ENCODE measurements at regions not wholly inside any gene's neighbourhood (a gene's known extent, or its start where the extent isn't known, plus 50 kb on each side); places are given as distances from the start of the nearest gene placed in this dataset.

- H3K27ac Mint-ChIP-seq = no peak overlapping the region
- 86% methylated on average over 2 of the region's 2 CpGs; no CpG with 5 or more reads in 1 of the 2 experiments for WGBS, 2 experiments (ENCODE audit: insufficient coverage in 1 of 2, insufficient read length in 1 of 2)
- DNase-seq = no peak
Observed at GRCh38 chr13:87497426-87497825, 173.7 kb upstream of the SLITRK5 start.

GRCh38 chr13:87498681-87499080 lies 172.5 kb upstream of the SLITRK5 start:
- no peak for TF ChIP-seq CTCF (conservative IDR thresholded peaks at IDR 0.05)
- H3K36me3 Mint-ChIP-seq (ENCODE audit: low read depth) = no peaks in the 10 kb centered on the region
- H3K4me1 Mint-ChIP-seq = no peaks in the 10 kb centered on the region

More at GRCh38 chr13:87497426-87497825, 173.7 kb upstream of the SLITRK5 start:
- Mint-ChIP-seq H3K36me3 (ENCODE audit: low read depth) (no peaks in the 10 kb centered on the region), H3K27me3 (ENCODE audit: insufficient read depth) (no peaks in the 10 kb centered on the region), H3K9me3 (no peaks in the 10 kb centered on the region), H3K4me1 (no peaks in the 10 kb centered on the region), H3K4me3 (no peak overlapping the region)
- Histone ChIP-seq H3K27ac (ENCODE audit: low read depth, low read length) (no peak overlapping the region), H3K4me1 (ENCODE audit: control insufficient read depth, insufficient read depth, low read length) (no peaks in the 10 kb centered on the region), H3K27me3 (ENCODE audit: control insufficient read depth, insufficient read depth, low read length, poor library complexity, severe bottlenecking) (no peaks in the 10 kb centered on the region), H3K9ac (ENCODE audit: extremely low read depth, low read length, poor library complexity, severe bottlenecking) (no peak overlapping the region), H3K9me3 (ENCODE audit: control insufficient read depth, low read length) (no peaks in the 10 kb centered on the region), H3K4me3 (ENCODE audit: low read length) (no peak overlapping the region), H3K36me3 (ENCODE audit: control insufficient read depth, insufficient read depth, low read length) (no peaks in the 10 kb centered on the region)
- TF ChIP-seq CTCF (conservative IDR thresholded peaks at IDR 0.05) = no peak

GRCh38 chr13:87524775-87525174 lies 146.4 kb upstream of the SLITRK5 start:
- WGBS, 2 experiments (ENCODE audit: insufficient coverage in 1 of 2, insufficient read length in 1 of 2) = 86% methylated on average over 2 of the region's 3 CpGs; no CpG with 5 or more reads in 1 of the 2 experiments
- Mint-ChIP-seq H3K36me3 (ENCODE audit: low read depth) (no peaks in the 10 kb centered on the region), H3K4me3 (no peak overlapping the region), H3K4me1 (no peaks in the 10 kb centered on the region), H3K27me3 (ENCODE audit: insufficient read depth) (no peaks in the 10 kb centered on the region), H3K27ac (no peak overlapping the region), H3K9me3 (peaks cover 15% of the 10 kb centered on the region)
- Histone ChIP-seq H3K27me3 (ENCODE audit: control insufficient read depth, insufficient read depth, low read length, poor library complexity, severe bottlenecking) (no peaks in the 10 kb centered on the region), H3K4me1 (ENCODE audit: control insufficient read depth, insufficient read depth, low read length) (no peaks in the 10 kb centered on the region), H3K9ac (ENCODE audit: extremely low read depth, low read length, poor library complexity, severe bottlenecking) (no peak overlapping the region), H3K9me3 (ENCODE audit: control insufficient read depth, low read length) (no peaks in the 10 kb centered on the region), H3K4me3 (ENCODE audit: low read length) (no peak overlapping the region), H3K27ac (ENCODE audit: low read depth, low read length) (no peak overlapping the region), H3K36me3 (ENCODE audit: control insufficient read depth, insufficient read depth, low read length) (no peaks in the 10 kb centered on the region)
- TF ChIP-seq CTCF (conservative IDR thresholded peaks at IDR 0.05) = no peak
- no peak for DNase-seq

More at GRCh38 chr13:87498681-87499080, 172.5 kb upstream of the SLITRK5 start:
- H3K27me3 ChIP-seq (ENCODE audit: control insufficient read depth, insufficient read depth, low read length, poor library complexity, severe bottlenecking) = no peaks in the 10 kb centered on the region
- DNase-seq = no peak
- H3K36me3 ChIP-seq (ENCODE audit: control insufficient read depth, insufficient read depth, low read length) = no peaks in the 10 kb centered on the region
- no peak overlapping the region for H3K27ac ChIP-seq (ENCODE audit: low read depth, low read length)
- no peaks in the 10 kb centered on the region for H3K4me1 ChIP-seq (ENCODE audit: control insufficient read depth, insufficient read depth, low read length)
- H3K9me3 Mint-ChIP-seq = no peaks in the 10 kb centered on the region
- H3K9ac ChIP-seq (ENCODE audit: extremely low read depth, low read length, poor library complexity, severe bottlenecking) = no peak overlapping the region
- 69% methylated on average over 2 of the region's 2 CpGs; no CpG with 5 or more reads in 1 of the 2 experiments for WGBS, 2 experiments (ENCODE audit: insufficient coverage in 1 of 2, insufficient read length in 1 of 2)
- no peak overlapping the region for H3K27ac Mint-ChIP-seq
- H3K27me3 Mint-ChIP-seq (ENCODE audit: insufficient read depth) = no peaks in the 10 kb centered on the region
- no peaks in the 10 kb centered on the region for H3K9me3 ChIP-seq (ENCODE audit: control insufficient read depth, low read length)
- no peak overlapping the region for H3K4me3 Mint-ChIP-seq
- no peak overlapping the region for H3K4me3 ChIP-seq (ENCODE audit: low read length)

All from endodermal cell (in vitro differentiated cells).